HG02973 (cell line): ENCODE measurements at regions not wholly inside any gene's neighbourhood (a gene's known extent, or its start where the extent isn't known, plus 50 kb on each side); places are given as distances from the start of the nearest gene placed in this dataset.
"Not testable (repeated sequence)": the region's sequence is repeated elsewhere in the genome, so short reads cannot be mapped to it uniquely, and the experiment has no call there.

Experiments used
- ATAC-seq: cut with Tn5 transposase; IDR thresholded peaks from one replicate; pipeline ENCODE4 v1.9.1; 2021; ENCODE audit warnings: moderate library complexity; ENCODE audit not compliant: unreplicated experiment

- ATAC-seq: no peak
These were observed 307.9 kb downstream of the PDCD6IP start for GRCh38 chr3:34106379-34106778.

DNA sequence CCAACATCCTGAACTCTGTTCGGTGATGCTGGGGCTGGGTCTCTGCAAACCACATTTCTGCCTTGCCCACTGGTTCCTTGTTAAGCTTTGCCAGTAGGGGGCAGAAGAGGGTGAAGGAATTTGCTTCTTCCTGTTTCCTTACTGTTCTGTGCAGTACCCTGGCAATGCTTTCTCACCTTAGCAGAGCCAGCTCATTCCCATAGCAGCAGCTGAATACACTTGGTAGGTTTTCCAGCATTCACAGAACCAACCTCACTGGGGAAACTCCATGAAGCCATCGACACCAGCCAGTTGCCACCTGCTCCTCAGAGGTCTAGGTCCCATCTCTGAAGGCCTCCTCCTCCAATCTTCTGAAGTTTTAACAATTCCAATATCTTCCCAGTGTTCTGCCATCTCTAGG, 308.4 kb downstream of the PDCD6IP start:
- peak; percentile 32 for ATAC-seq

DNA sequence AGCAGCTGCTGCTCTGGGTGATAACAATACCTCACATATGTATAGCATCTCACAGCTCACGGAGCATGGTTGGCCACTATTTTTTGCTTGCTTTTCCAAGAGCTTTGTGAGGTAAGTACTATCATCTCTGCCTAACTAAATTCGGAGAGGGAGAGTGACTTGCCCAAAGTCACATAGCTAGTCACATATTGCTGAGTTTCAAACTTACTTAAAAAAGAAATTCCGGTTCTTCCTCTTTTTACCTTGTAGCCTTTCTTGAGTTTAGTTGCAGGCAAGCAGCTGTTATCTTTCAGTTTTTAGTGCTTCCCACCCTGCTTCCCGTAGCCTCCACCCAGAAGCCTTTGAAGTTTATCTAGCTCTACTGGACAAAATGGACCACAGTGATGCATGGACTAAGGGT, 309.2 kb downstream of the PDCD6IP start:
- peak; percentile 43 for ATAC-seq

DNA sequence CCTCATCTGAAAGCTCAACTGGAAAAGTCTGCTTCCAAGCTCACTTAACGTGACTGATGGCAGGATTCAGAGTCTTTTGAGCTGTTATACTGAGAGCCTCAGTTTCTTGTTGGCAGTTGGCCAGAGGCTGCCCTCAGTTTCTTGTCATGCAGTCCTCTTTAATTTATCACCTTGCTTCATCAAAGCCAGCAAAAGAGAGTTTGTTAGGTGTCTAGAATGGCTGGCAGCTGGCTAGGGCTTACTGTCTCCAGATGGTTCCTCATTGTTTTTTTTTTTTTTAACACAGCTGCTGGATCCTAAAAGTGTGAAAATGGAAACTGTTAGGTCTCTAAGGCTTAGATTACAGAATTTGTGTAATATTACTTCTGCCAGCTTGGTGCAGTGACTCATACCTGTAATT, 310.6 kb downstream of the PDCD6IP start:
- no peak for ATAC-seq

GRCh38 chr3:34109846-34110245, 311.4 kb downstream of the PDCD6IP start:
- peak; percentile 36 for ATAC-seq

- no peak for ATAC-seq
These were observed 312.9 kb downstream of the PDCD6IP start for GRCh38 chr3:34111361-34111760.

DNA sequence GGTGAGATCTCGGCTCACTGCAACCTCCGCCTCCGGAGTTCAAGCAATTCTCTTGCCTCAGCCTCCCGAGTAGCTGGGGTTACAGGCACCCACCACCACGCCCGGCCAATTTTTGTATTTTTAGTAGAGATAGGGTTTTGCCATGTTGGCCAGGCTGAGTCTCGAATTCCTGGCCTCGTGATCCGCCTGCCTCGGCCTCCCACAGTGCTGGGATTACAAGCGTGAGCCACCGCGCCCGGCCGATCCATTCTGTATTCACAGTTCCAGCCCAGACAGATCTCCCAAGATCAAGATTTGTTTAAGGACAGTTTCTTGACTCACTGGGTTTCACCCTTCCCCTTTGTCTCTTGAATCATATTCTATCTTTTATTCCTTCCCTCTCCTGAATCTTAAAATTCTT, 313.8 kb downstream of the PDCD6IP start:
- ATAC-seq: not testable (repeated sequence)

- ATAC-seq: no peak
These were observed 332.7 kb downstream of the PDCD6IP start for GRCh38 chr3:34131091-34131490.

GRCh38 chr3:34132069-34132692, 333.8 kb downstream of the PDCD6IP start:
- no peak for ATAC-seq

- no peak for ATAC-seq
These were observed 341.1 kb downstream of the PDCD6IP start for GRCh38 chr3:34139566-34139965.

GRCh38 chr3:34140616-34141015, 342.2 kb downstream of the PDCD6IP start:
- ATAC-seq: no peak

DNA sequence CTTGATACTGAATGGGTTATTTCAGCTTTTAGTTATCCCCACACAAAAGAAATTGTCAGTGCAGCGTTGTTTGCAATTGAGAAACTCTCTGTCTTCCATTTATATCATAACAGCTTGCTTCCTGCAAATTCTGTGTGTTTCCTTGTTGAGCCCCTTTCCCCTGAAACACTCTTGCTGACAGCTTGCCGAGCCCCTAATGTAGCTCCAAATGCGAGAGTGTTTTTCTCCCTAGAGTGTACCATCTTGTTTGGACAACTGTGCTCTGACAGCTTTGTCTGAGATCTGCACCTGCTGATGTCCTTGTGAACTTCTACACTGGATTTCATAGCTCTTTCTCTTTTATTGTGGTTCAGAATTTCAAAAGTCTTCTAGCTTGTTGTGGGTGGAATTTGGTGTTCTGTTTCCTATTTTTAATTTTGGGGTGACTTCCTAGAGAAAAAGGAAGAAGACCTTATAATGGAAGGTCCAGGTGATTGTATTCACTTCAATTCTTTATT, 343.5 kb downstream of the PDCD6IP start:
- no peak for ATAC-seq

DNA sequence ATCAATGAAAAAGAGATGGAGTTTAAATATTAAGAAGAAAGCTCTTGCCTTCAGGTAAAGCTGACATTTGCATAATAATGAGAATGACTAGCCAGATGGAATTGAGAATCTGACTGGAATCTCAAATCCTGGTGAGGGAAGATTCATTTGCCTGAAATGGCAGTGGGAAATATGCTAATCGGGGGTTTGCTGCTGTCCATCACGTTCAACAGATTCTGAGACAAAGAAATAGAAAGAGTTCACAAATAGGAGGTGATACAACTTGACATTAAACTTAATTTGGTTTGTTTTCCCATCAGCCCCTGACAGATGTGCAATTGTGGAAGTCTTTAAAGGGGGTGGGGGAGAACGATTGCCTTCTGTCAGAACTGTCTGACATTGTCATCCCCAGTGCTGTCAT, 347.4 kb downstream of the PDCD6IP start:
- no peak for ATAC-seq

DNA sequence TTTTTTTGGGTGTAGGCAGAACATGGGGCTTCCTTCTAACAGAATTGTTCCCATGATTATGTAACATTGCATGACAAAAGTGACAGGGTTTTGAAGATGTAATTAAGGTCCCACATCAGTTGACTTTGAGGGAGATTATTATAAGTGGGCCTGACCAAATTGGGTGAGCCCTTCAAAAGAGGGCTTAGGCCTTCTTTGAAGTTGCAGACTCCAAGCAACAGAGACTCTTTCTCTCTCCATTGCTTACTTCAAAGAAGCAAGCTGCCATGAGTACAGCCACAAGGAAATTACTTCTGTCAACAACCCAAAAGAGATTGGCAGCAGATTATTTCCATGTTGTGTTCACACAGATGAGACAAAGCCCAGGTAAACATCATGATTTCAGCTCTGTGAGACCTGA, 348.2 kb downstream of the PDCD6IP start:
- no peak for ATAC-seq

GRCh38 chr3:34150992-34151391, 352.6 kb downstream of the PDCD6IP start:
- no peak for ATAC-seq

GRCh38 chr3:34152656-34153055, 354.2 kb downstream of the PDCD6IP start:
- ATAC-seq: no peak

GRCh38 chr3:34155108-34155507, 356.7 kb downstream of the PDCD6IP start:
- peak; percentile 34 for ATAC-seq

- peak; percentile 64 for ATAC-seq
These were observed 357.2 kb downstream of the PDCD6IP start for GRCh38 chr3:34155666-34156065.

DNA sequence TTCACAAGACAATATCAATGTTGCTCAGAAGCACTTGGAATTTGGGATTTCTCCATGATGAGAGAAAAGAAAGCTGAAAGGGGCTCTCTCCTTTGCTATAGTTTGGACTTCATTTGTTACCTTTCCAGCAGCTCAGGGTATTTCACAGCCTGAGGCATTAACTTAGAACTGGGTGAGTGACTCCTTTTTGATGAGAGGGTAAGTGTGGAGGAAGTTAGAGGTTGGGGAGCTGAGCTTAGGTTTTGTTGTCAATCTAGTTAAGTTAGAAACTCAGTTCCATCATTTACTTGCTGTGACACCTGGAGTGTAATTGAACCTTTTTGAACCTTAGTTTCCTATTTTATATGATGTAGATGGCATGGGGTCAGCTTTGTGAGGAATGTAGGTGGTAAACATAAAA, 359.1 kb downstream of the PDCD6IP start:
- no peak for ATAC-seq

GRCh38 chr3:34159613-34160420, 361.4 kb downstream of the PDCD6IP start:
- ATAC-seq: no peak

DNA sequence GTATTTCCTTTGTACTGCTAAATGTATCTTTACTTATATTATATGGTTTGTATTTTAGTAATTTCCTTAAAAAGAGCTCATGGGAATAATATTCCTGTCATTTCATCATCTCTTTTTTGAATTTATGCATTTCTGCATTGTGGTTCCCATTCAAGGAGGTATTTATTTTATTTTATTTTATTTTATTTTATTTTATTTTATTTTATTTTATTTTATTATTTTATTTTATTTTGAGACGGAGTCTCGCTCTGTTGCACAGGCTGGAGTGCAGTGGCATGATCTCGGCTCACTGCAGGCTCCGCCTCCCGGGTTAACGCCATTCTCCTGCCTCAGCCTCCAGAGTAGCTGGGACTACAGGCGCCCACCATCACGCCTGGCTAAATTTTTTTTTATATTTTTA, 371.2 kb downstream of the PDCD6IP start:
- not testable (repeated sequence) for ATAC-seq

- no peak for ATAC-seq
These were observed 376.3 kb downstream of the PDCD6IP start for GRCh38 chr3:34174740-34175139.
